SIG-M5 treated with dmso at 0.1 percent for 504 hours (cell line): ENCODE measurements at regions not wholly inside any gene's neighbourhood (a gene's known extent, or its start where the extent isn't known, plus 50 kb on each side); places are given as distances from the start of the nearest gene placed in this dataset.

ENCODE experiments used
- DNase-seq: peaks from one replicate; lab custom pipeline; 2025; ENCODE audit not compliant: unreplicated experiment; lab: John Stamatoyannopoulos, UW

GRCh38 chr7:7114575-7115291 lies 67.6 kb upstream of the C1GALT1 start:
- peak; percentile 67 for DNase-seq

GRCh38 chr7:7117935-7118586 lies 64.3 kb upstream of the C1GALT1 start:
- no peak for DNase-seq

- DNase-seq = no peak
Measured at GRCh38 chr7:7118822-7119221, 63.5 kb upstream of the C1GALT1 start.

GRCh38 chr7:7119729-7120128 lies 62.6 kb upstream of the C1GALT1 start:
- no peak for DNase-seq

DNA sequence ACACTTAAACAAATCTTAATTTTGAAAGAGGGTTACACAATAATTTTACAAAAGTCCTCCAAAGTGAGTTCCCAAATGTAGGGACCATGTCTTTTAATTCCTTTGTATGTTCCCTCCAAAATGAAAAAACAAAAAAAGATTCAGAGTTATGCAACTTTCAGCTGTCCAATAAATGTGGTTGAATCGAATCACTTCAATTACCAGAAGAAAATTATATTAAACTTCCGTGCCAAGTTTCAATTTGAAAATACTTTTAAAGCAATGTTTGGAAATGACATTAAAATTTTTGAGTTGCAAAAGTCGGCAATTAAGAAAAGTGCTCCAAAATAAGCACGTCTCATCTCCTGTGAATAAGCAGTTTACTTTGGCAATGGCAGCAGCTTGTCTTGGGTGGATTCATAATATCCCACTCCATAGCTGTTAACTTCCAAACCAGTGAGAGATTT lies 60.3 kb upstream of the C1GALT1 start:
- no peak for DNase-seq

DNA sequence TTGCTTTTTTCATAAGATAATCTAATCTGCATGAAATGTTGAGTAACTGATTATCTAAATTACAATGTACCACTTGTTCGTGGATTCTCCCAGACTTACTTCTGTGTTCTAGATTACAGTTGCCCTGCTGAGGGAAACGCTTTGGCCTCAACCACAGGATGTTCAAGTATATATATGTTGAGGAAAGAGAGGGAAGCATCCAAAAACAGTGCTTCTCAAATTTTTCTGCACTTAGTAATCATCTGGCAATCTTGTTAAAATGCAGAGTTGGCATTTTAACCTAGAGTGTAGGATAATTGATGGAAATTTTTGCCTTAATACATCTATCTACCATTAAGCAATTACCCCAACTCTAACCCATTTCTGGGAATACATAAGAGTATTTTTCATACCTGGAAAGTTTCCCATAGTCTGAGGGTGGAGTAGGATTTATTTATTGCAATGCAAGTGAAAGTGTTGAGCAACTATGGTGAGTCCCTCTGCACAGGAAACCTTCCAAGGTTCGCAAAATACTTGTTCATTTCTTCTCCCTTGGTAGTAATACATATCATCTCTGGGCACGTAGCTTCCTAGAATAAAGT lies 59.6 kb upstream of the C1GALT1 start:
- peak; percentile 17 for DNase-seq

DNA sequence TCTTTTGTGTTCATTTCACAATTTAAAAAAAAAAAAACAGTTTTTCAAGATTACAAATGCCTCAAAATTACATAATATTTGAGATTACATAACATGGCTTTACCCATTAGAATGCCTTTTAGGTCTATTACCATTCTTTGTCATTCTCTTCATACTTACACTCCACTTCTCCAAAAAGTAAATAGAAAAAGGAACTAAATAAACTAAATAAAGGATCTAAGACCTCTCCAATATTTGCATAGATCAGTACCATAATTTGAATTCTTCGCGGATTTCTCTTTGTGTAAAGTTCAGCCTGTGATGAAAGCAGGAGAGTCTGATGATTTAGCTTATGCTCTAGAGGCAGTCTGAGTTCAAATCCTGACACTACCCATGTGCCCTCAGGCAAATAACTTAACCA lies 56.4 kb upstream of the C1GALT1 start:
- DNase-seq = peak; percentile 68

GRCh38 chr7:7127773-7128172 lies 54.6 kb upstream of the C1GALT1 start:
- DNase-seq = no peak

DNA sequence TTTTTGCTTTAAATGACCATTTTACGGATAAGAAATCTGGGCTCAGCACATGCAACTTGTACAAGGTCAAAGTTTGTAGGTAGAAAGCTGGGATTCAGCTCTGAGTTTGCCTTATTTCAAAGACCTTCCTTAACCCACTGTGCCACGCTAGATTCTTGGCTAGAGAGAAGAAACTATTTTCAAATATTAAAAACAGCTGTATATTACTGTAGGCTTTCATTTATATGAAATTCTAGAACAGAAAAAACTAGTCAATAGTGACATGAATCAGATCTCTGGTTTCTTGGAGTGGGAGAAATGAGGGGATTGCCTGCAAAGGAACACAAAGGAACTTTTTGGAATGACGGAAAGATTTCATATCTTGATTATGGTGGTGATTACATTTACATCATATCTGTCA lies 53.0 kb upstream of the C1GALT1 start:
- DNase-seq = no peak

DNA sequence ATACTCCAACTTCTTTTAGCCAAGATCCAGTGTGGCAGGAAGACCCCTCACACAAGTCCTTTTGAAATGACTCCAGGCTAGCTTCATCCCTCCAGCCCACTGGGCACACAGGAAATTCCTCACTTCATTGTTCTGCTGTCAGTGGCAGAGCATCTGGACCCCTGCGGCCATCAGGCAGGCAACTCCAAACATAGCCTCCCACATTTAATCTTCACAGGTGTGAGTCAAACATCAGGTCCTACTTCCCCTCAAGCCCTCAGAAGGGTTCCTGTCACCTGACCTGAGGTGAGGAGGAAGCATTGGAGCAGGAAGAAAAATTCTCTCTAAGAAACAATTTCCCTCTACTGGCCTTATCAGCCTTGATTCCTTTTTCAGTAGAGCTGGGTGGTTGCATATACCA lies 51.1 kb upstream of the C1GALT1 start:
- no peak for DNase-seq
